GM12891 (cell line): ENCODE measurements at regions not wholly inside any gene's neighbourhood (a gene's known extent, or its start where the extent isn't known, plus 50 kb on each side); places are given as distances from the start of the nearest gene placed in this dataset.
"Not testable (repeated sequence)": the region's sequence is repeated elsewhere in the genome, so short reads cannot be mapped to it uniquely, and the experiment has no call there.

Experiments
- POLR2A ChIP-seq: IDR thresholded peaks from 2 replicates; pipeline ENCODE4 v1.6.1; 2011; ENCODE audit warnings: low read depth, low read length, control low read depth
- POLR2AphosphoS5 ChIP-seq: IDR thresholded peaks from 2 replicates; pipeline ENCODE4 v1.6.1; 2011; ENCODE audit warnings: low read depth, low read length, control low read depth

- not testable (repeated sequence) for TF ChIP-seq POLR2A, POLR2AphosphoS5
Measured at GRCh38 chr3:95241256-95241655, 1178.4 kb downstream of the NSUN3 start.
